Left lobe of liver (tissue), 2 donors: ENCODE measurements at regions not wholly inside any gene's neighbourhood (a gene's known extent, or its start where the extent isn't known, plus 50 kb on each side); places are given as distances from the start of the nearest gene placed in this dataset.

ENCODE experiments used
- ATAC-seq: fragments of 200-7000 bp; cut with Tn5 transposase; one replicate; pipeline ENCODE4 v1.9.1; 2020; ENCODE audit warnings: mild to moderate bottlenecking, moderate library complexity
- DNase-seq: peaks from one replicate; pipeline ENCODE4 v3.0.0-alpha.2; 2020; ENCODE audit warnings: low spot score
- donor health status: DM: no; HTN: no; CAD: no; lungs with moderate emphysema.
- donor health status: DM: no; HTN: yes; CAD: no.

DNA sequence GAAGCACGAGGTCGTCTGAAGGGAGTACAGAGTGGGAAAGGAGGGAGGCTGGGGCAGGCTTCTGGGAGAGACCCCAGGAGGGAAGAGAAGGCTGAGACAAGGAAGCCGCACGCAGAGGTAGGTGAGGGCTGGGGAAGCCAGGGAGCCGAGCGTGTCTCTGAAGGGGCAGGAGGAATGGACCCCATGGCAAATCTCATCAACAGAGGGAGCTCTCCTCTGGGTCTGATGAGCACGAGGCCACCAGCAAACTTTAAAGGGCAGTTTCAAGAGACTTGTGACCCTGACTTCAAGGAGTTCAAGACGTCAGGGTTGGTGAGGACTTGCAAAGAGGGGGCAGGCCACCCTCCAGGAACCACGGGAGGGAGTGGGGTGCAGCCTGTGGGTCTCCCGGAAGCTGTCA is 326.2 kb upstream of the IRX2 start:
- DNase-seq (no peak), ATAC-seq (no peak)

DNA sequence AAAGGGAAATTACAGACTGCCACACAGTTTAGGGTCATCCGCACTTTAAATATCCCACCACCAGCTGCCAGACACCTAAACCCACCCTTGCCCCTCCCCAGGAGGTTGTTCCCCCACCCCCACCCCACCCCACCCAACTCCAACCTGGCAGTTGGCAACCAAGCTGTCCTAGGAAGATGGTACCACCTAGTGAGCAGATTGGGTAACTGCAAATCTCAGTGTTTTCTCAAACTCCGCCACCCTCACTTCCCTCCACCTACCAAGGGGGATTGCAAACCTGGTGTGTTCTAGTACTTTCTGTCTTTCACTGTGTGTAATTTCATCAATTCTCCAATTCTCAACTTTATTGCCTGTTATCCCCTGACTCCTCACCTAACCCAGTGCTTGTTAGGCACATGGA is 323.8 kb upstream of the IRX2 start:
- DNase-seq (no peak), ATAC-seq (no peak)

DNA sequence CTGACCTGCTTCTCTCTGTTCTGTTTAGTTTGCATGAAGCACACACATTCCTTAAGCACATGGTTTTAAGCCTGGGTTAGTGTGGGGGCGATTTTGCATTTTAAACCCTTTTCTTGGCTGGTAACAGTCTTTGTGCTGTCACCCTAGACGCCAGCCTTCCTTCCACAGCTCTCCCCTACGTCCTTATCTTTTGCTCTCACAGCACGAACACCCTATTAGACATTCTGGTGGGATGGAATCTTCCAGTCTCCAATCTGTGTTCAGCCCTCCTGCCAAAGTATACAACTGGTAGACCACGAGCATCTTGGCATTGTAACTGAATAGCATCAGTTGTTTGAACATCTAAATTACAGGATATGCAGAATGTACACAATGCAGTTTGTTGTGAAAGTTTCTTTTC is 316.9 kb upstream of the IRX2 start:
- DNase-seq = no peak

DNA sequence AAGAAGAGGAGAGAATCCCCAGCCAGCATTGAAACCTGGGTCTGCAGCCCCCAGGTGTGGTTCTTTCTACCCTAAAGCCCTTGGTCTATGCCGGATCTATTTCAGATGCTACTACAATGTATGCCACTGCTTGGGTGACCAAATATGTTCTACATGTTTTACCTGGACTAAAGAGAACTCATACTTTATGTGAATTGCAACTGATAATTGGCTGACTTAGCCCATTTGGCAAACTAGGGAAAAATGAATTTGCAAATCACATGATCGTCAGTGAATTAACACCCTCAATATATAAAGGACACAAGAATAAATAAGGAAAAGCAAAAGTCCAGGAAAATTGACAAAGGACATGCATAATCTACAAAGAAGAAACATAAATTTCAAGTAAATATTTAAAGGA is 308.8 kb upstream of the IRX2 start:
- ATAC-seq (no peak), DNase-seq (no peak)

More for the DNA sequence above, 316.9 kb upstream of the IRX2 start:
- ATAC-seq = no peak

DNA sequence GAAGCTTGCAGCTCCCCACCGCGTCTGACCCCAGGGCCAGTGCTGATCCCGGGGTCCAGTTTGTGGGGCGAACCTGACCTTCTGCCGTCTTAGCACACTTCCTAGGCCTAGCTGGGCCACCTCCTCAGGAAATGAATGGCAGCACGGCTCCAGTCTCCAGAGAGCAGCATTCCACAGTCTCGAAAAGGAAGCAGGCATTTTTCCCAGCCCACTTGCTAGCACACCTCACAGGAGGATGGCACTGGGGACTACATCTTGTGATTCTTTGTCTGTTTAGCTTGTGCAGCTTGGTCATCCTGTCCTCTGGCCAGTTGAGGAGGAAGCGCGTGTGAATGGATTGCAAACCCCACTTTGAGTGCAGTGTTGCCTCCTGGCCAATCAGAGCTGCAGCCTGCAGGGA is 308.0 kb upstream of the IRX2 start:
- DNase-seq (no peak), ATAC-seq (no peak)

DNA sequence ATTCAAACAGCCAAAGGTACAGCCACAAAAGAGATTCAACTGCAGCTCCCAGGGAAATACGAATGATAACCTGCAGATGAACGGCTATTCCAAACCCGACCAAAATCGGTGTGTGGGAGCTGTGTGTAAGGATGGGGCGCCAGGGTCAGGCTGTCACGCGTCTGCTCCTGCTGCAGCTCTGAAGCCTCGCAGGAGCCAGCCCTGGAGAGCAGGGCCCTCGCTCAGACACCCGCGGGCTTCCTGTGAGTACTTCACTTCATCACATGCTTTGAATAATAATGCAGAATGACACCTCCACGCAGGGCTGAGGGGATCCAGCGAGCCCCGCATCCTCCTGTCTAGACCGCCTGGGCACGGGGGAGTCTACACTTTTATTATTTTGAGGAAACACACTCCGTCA is 307.5 kb upstream of the IRX2 start:
- ATAC-seq = no peak
- no peak for DNase-seq

DNA sequence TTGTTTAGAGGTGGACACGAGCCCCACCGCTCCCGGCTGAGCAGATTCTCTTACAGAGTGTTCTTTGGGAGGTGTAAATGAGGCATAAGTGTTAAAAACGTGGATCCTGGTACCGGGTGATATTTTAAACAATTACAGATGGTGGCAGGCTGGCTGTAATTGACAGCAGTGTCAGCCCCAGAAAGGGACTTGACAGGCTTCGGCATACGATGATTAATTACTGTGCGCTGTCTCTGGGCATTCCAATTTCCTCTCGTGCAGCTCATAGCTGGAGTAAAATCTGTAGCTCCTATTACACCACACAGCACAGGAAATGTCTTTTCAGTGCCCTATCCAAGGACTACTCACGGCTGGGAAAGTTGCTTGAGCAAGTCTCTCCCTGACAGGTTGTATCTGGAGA is 305.4 kb upstream of the IRX2 start:
- no peak for DNase-seq
- ATAC-seq = no peak

DNA sequence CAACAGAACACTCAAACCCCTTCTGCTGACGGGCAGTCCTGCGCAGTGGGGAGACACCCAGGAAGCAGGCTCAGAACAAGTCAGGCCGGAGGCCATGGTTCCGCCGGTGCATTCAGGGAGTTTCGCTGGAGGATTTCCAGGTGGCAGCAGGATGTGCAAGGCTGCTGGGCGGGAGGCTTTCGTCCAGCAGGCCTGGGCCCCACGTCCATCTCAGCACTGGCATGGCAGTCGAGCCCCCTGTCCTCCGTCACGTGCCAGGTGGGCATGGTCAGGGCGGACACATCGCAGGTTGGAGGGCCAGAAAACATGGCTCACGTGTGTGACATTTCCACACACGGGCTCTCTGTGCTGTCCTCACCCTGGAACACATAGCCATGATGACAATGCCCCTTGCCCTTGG is 299.9 kb upstream of the IRX2 start:
- DNase-seq (no peak), ATAC-seq (no peak)

DNA sequence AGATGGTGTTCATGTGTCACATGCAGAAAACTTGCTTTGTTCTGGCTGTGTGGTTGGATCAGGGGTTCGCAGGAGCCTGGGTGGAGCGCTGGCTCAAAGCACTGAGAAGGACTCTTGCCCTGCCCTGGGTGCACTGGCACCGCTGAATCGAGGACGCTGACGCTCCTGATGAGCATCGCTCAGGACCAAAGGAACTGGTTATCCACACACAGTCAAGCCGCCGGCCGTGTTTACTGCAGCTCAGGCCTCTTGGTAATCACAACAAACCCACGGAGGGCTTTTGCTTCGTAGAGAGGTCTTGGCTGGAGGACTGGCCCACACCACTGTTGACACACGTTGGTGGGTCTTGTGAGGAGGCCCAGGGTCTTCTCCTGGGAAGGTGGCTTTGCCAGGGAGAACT is 299.4 kb upstream of the IRX2 start:
- DNase-seq = no peak
- ATAC-seq = no peak

DNA sequence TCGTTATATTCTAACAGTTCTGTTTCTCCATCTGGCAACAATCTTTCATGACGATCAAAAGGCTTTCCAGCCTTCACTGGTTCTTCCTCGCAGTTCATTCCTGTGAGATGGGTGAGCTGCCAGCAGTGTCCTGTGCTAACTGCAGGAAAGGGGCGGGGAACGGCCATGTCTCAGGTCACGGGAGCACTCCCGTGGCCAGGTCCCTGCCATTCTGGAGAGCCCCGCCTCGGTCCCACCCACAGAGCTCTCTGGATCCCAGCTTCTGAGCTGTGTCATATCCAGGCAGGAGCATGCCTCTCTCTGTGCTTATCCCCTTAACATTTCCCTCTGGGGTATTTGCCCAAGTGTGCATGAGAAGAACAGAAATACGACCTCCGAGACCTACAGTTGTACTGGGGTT is 297.8 kb upstream of the IRX2 start:
- DNase-seq = no peak
- ATAC-seq = no peak

DNA sequence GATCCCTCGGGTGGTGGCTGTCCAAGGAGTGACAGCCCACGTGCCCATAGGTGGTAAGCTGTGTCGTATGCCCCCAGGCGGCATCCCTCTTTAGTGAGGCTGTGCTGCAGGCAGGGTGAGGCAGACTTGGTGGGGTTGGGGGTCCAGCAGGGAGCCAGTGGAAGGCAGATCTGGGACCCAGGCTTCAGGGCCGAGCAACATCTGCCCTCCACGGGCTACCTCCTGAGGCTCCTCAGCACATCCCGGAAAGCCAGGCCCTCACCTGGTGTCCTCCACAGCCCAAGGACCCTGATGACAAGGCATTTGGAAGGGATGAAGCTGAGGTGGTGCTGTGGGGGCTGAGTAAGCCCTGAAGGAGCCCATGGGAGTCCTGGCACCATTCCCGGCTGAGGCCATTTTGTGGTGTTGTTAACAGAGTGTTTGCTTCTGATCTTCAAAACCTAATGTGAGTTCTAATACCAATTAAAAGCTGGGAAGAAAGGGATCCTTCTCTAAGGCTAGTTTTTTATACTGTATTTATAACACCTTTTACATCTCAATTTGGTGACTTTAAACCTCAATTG is 295.8 kb upstream of the IRX2 start:
- no peak for ATAC-seq
- no peak for DNase-seq

DNA sequence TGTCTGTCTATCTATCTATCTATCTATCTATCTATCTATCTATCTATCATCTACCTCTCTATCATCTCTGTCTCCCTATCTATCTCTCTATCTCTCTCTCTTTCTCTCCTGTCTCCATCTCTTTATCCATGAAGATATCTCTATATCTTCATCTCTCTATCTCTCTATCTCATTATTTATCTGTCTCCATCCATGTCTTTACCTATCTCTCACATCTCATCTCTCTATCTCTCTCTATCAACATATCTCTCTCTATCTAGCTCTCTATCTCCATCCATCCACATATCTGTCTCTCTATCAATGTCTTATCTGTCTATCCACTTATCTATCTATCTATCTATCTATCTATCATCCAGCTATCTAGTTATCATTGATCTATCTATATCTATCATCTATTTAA is 292.1 kb upstream of the IRX2 start:
- no peak for ATAC-seq

DNA sequence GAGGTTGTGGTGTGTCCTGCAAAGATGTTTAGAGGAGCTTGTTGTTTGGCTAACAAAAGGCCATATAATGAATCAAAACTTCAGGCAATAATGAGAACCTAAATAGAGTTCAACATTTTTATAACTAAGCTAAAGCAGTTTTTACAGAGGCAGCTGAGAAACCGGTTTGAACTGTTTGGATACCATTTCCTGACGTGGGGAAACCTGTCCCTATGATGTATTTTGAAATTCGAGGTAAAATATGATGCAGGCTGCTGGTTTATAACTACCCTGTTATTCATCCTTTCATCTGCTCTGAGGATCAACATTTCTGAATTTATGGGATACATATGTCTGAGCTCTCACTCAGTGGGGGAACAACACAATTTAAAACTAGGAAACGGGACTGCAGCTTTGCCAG is 289.5 kb upstream of the IRX2 start:
- ATAC-seq (no peak), DNase-seq (no peak)

More for the DNA sequence above, 292.1 kb upstream of the IRX2 start:
- no peak for DNase-seq

DNA sequence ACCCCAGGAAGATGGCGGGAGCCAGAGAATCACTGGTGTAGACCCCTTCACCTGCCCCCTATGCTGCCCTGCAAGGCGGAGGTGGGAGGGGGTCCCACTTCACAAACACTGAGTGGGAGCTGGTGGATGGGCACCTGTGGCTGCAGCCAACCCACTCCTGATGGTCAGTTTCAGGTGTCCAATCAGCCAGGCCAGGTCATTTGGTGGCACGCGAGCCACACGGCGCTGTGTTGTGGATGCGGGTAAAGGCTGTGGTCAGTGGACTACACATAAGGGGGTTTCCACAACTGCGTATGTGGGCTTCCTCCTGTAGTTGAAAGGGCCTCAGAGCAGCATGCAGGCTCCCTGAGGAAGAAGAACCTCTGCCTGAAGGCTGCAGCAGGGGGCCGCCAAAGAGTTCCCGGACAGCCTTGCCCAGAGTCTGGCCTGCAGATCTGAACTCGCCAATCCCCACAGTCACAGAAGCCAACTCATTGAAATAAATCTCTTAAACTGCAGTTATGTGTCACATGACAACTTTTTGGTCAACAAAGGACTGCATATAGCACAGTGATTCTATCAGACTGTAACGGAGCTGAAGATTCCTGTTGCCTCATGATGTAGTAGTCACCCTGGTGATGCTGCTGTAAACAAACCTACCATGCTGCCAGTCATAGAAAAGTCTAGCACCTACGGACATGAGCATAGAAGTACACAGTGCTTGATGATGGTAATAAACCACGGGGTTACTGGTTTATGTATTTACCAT is 284.7 kb upstream of the IRX2 start:
- ATAC-seq (no peak), DNase-seq (no peak)

DNA sequence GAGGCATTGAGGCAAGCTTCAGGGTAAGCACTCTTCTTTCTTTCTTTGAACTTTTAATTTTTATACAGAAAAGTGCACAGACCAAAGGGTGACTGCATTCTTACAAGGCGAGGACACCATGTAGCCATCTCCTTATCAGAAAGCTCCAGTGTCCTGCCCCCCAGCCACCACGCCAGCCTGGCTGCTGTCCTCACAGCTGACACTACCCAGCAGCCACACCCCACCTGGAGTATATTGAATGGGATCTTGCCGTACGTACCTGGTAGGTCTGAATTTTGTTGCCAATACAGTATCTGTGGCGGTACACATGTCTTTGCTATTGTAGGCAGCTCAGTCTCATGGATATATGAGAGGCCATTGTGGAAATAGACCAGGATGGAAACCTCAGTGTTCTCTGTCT is 284.0 kb upstream of the IRX2 start:
- ATAC-seq = no peak
- DNase-seq = no peak

DNA sequence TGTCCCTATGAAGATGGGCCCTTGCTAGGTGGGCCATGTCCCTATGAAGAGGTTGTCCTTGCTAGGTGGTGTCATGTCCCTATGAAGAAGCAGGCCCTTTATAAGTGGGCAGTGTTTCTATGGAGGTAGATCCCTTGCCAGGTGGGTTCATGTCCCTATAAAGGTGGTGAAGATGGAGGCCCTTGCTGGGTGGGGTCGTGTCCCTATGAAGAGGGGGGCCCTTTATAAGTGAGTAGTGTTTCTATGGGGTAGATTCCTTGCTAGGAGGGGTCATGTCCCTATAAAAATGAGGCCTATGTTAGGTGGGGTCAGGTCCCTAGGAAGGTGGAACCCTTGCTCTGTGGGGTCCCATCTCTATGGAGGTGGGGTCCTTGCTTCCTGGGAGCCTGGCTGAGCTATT is 283.4 kb upstream of the IRX2 start:
- no peak for ATAC-seq
- no peak for DNase-seq

DNA sequence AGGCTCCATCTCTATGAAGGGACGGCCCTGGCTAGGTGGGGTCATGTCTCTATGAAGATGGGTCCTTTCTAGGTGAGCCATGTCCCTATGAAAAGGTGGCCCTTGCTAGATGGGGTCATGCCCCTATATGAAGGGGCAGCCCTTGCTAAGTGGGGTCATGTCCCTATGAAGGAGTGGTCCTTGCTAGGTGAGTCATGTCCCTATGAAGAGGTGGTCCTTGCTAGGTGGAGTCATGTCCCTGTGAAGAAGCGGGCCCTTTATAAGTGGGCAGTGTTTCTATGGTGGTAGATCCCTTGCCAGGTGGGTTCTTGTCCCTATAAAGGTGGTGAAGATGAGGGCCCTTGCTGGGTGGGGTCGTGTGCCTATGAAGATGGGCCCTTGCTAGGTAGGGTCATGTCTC is 283.0 kb upstream of the IRX2 start:
- no peak for DNase-seq
- ATAC-seq = no peak

DNA sequence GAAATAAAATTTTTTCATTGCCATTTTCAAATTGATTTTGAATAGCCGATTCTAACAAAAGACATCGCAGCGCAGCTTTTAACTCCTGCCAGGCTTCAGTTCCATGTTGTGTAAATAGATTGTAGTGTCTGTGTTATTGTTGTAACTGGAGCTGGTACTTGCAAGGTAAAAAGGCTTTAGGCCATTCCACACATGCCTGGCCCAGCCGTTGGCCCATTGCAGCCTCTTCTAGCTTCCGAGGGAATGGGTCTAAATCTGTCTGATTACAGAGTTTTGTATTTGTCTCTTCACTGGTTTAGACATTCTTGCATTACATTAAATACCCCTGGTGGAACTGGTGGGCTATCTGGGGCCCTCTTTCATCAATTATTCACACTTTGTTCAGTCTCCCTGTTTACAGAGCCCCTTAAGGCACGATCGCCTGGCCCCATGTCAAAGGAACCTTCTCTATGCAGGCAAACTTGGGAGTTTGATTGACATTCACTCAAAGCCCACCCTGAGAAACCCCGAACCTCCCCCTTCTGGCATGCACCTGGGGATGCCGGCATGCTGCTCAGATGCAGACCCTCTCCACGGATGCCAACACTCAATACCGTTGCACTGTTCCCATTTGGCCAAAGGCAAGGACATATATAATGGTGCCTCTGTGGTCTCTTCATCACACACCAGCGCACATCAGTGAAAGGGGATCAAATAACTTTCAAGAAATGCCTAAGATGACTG is 281.7 kb upstream of the IRX2 start:
- no peak for DNase-seq

DNA sequence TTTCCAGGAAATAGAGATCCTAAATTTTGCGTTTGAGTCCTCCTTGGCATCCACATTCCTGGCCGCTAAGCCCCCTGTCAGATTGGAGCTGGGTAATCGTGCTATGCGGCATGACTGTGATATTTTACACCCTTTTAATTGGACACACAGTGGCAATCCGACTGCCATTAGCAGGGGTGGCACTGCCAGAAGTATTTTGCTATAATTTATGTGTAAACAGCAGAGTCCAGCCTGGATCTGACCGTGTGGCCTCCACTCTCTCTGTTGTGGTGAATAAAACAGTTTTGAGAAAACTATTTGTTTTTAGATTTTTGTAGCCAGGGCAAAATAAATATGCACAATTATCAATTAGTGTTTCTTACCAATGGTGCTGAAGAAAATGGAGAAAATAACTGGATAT is 281.0 kb upstream of the IRX2 start:
- DNase-seq = no peak
- ATAC-seq = no peak

More for the DNA sequence above, 281.7 kb upstream of the IRX2 start:
- ATAC-seq = no peak

DNA sequence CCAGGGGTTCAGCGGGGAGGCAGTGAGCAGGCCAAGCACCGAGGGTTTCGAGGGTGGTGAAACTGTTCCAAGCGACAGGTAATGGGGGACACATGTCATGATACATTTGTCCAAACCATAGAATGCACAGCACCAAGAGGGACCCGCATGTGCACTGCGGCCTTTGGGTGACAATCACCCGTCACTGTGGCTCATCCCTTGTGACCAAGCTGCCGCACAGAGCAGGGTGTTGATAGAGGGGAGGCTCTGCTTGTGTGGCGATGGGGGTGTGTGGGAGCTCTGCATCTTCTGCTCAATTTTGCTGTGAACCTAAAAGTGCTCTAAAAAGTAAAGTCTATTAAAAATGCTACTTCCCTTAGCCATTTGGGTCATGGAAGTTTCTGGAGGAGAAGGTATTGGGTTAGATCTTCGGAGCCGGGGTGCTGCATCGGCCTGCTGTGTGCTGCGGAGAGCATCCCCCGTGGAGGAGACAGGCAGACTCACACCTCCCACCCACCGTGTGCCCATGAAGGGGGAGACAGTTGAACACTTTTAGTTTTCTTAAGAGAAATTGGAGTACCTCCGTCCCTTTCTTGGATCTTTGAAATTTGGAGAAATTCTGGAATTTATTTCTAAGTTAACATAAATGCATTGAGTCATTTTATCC is 280.4 kb upstream of the IRX2 start:
- no peak for DNase-seq
- ATAC-seq = no peak

DNA sequence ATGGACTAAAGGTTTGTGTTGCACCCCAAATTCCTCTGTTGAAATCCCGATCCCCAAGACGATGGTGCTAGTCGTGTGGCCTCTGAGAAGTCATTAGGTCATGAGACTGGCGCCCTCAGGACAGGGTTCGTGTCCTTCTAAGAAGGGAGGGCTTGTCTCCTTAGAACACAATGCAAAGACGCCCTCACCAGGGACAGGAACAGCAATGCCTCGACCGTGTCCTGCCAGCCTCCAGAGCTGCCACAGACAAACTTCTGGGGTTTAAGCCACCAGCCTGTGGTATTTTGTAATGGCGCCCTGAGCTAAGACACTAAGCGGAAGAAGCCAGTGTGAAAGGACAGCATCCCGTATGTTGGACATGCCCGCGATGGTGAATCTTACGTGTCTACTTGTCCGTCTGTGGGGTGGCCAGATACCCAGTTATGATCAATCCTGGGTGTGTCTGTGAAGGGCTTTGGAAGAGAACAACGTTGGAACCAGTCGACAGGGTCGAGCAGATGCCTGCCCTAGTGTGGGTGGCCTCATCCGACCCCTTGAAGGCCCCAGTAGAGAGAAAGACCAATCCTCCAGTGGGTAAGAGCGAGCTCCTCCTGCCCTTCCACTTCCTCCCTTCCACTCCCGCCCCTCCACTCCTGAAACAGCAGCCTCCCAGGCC is 279.2 kb upstream of the IRX2 start:
- ATAC-seq (no peak), DNase-seq (no peak)
